ENCODE measurements at regions not wholly inside any gene's neighbourhood (a gene's known extent, or its start where the extent isn't known, plus 50 kb on each side); places are given as distances from the start of the nearest gene placed in this dataset.

- TF ChIP-seq, protein P1, sequence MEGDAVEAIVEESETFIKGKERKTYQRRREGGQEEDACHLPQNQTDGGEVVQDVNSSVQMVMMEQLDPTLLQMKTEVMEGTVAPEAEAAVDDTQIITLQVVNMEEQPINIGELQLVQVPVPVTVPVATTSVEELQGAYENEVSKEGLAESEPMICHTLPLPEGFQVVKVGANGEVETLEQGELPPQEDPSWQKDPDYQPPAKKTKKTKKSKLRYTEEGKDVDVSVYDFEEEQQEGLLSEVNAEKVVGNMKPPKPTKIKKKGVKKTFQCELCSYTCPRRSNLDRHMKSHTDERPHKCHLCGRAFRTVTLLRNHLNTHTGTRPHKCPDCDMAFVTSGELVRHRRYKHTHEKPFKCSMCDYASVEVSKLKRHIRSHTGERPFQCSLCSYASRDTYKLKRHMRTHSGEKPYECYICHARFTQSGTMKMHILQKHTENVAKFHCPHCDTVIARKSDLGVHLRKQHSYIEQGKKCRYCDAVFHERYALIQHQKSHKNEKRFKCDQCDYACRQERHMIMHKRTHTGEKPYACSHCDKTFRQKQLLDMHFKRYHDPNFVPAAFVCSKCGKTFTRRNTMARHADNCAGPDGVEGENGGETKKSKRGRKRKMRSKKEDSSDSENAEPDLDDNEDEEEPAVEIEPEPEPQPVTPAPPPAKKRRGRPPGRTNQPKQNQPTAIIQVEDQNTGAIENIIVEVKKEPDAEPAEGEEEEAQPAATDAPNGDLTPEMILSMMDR (conservative IDR thresholded peaks at IDR 0.05; ENCODE audit: low read depth in 2 of 2): no peak
These were observed 49.9 kb upstream of the JAK2 start (continued) for GRCh38 chr9:4935001-4935672.

Measured in GM23338 (cell line).